Heart left ventricle (tissue), 16 donors: ENCODE measurements at regions not wholly inside any gene's neighbourhood (a gene's known extent, or its start where the extent isn't known, plus 50 kb on each side); places are given as distances from the start of the nearest gene placed in this dataset.

Experiments
- ATAC-seq, 4 donors: fragments of 200-7000 bp; cut with Tn5 transposase; one replicate each; pipeline ENCODE4 v1.9.1; 2020 to 2022; ENCODE audit warnings: moderate library complexity in 4 of 4, mild to moderate bottlenecking in 3 of 4, moderate number of reproducible peaks in 1 of 4
- DNase-seq, 5 donors: peaks; one replicate each; pipeline ENCODE4 v3.0.0-alpha.2; 2020
- H3K27ac ChIP-seq, 12 donors: fragments of 200-600 bp; sonication (generic) in 4 of 12; one replicate each; pipeline versions ENCODE4 v1.5.0 to v1.8.0; 2016 to 2022; ENCODE audit warnings: mild to moderate bottlenecking in 2 of 12
- H3K27me3 ChIP-seq, 9 donors: fragments of 200-600 bp; sonication (generic) in 2 of 9; one replicate each; pipeline versions ENCODE4 v1.5.1 to v1.8.0; 2016 to 2022; ENCODE audit warnings: mild to moderate bottlenecking in 3 of 9
- H3K36me3 ChIP-seq, 9 donors: fragments of 200-600 bp; sonication (generic) in 2 of 9; one replicate each; pipeline versions ENCODE4 v1.5.0 to v1.8.0; 2018 to 2022; ENCODE audit warnings: mild to moderate bottlenecking in 2 of 9
- H3K4me1 ChIP-seq, 12 donors: fragments of 200-600 bp; sonication (generic) in 4 of 12; one replicate each; pipeline versions ENCODE4 v1.5.0 to v1.8.0; 2016 to 2022; ENCODE audit warnings: mild to moderate bottlenecking in 3 of 12
- H3K4me3 ChIP-seq, 12 donors: fragments of 200-600 bp; sonication (generic) in 4 of 12; one replicate each; pipeline versions ENCODE4 v1.5.0 to v1.8.0; 2017 to 2022; ENCODE audit warnings: mild to moderate bottlenecking in 9 of 12, moderate library complexity in 4 of 12
- H3K9me3 ChIP-seq, 12 donors: fragments of 200-600 bp; sonication (generic) in 4 of 12; one replicate each; pipeline versions ENCODE4 v1.5.0 to v1.8.0; 2016 to 2022; ENCODE audit warnings: mild to moderate bottlenecking in 1 of 12
- POLR2A ChIP-seq, 2 donors: fragments of 450-650 bp; IDR thresholded peaks; one replicate each; pipeline ENCODE4 v1.6.1; 2017; ENCODE audit warnings: antibody characterized with exemption in 2 of 2, mild to moderate bottlenecking in 2 of 2, moderate library complexity in 2 of 2
- WGBS, 4 donors: extraction: QIAGEN DNeasy Blood & Tissue Kit in 2 of 4; methylation state at CpG; one replicate each; pipeline versions ENCODE4 v1.1.5 to v1.1.7; 2013 to 2018; 5-methylcytosine and 5-hydroxymethylcytosine counted together
- intact Hi-C, 10 donors: fragments of 100-400 bp; cut with DNase I; formaldehyde crosslinking; loops; one replicate each; pipeline versions ENCODE4 v1.11.1 to v1.14.2; 2022
- TF ChIP-seq, protein P1 (sequence below), 12 donors: fragments of 200-600 bp; sonication (generic) in 4 of 12; IDR thresholded peaks; one replicate each; pipeline versions ENCODE4 v1.5.0 to v1.8.0; 2018 to 2022; ENCODE audit warnings: antibody characterized with exemption in 12 of 12, mild to moderate bottlenecking in 5 of 12
- donor health status: ischemic (EF 13 %, LVEDD 7.1; RV severe dilation, severe dysfunction).
- donor health status: healthy with polysubstance abuse.
- donor health status: DM: no; HTN: yes; CAD: no.
- donor health status: DM: no; HTN: no; CAD: no.
- donor health status: ischemic (EF 25% LVEDD 6.9; RV normal size, moderate dysfunction).
- donor health status: ischemic (EF 25% LVEDD 5.7; RV mildly dilated, moderate dysfunction).
- donor health status: healthy.
- donor health status: DM: yes; HTN: yes; CAD: no.
- donor health status: ischemic (EF 35%, LVEDD 5.7; RV mildly dilated, moderate dysfunction).
- donor health status: nonischemic (EF 11% LVEDD 7.7; RV severe dilation, severe dysfunction).
- donor health status: DM: yes; HTN: yes; CAD: no.
- donor health status: PGD.
- donor health status: ischemic (EF 29% LVEDD 5.4; RV normal size, mild dysfunction).
- donor health status: nonischemic (EF 23%, LVEDD 6.1; RV moderate dilation, normal function).

DNA sequence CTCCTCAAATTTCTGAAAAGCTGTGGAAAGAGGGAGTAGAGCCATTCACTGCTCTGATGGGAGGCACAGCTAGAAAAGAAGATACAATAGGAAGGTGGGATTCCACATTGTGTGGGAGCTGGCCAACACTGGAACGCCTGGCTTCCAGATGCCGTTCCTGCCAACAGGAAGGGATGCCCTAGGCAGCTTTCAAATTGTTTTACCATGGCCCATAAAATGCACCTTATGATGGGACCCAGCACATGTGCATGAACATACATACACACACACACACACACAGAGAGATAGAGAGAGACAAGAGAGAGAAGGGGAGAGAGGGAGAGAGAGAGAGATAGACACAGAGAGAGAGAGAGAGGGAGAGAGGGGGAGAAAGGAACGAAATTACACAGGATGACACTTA, 86.1 kb upstream of the BZW1 start:
- Histone ChIP-seq H3K4me1 (peaks cover 0 to 2% (median 0%) of the 10 kb centered on the region in 12 donors), H3K27me3 (peaks cover 0 to 22% (median 0%) of the 10 kb centered on the region in 9 donors), H3K36me3 (no peaks in the 10 kb centered on the region), H3K27ac (no peak overlapping the region), H3K9me3 (peaks cover 0 to 7% (median 0%) of the 10 kb centered on the region in 12 donors), H3K4me3 (no peak overlapping the region)
- ATAC-seq, result no peak
- no peak for TF ChIP-seq POLR2A (IDR thresholded peaks at IDR 0.05)
- TF ChIP-seq, protein P1, sequence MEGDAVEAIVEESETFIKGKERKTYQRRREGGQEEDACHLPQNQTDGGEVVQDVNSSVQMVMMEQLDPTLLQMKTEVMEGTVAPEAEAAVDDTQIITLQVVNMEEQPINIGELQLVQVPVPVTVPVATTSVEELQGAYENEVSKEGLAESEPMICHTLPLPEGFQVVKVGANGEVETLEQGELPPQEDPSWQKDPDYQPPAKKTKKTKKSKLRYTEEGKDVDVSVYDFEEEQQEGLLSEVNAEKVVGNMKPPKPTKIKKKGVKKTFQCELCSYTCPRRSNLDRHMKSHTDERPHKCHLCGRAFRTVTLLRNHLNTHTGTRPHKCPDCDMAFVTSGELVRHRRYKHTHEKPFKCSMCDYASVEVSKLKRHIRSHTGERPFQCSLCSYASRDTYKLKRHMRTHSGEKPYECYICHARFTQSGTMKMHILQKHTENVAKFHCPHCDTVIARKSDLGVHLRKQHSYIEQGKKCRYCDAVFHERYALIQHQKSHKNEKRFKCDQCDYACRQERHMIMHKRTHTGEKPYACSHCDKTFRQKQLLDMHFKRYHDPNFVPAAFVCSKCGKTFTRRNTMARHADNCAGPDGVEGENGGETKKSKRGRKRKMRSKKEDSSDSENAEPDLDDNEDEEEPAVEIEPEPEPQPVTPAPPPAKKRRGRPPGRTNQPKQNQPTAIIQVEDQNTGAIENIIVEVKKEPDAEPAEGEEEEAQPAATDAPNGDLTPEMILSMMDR (IDR thresholded peaks at IDR 0.05), result no peak
- intact Hi-C loops, result no loop called here
- WGBS, 4 donors, result 34 to 48% (median 39%) methylated on average over 3 of the region's 3 CpGs
- no peak for DNase-seq

DNA sequence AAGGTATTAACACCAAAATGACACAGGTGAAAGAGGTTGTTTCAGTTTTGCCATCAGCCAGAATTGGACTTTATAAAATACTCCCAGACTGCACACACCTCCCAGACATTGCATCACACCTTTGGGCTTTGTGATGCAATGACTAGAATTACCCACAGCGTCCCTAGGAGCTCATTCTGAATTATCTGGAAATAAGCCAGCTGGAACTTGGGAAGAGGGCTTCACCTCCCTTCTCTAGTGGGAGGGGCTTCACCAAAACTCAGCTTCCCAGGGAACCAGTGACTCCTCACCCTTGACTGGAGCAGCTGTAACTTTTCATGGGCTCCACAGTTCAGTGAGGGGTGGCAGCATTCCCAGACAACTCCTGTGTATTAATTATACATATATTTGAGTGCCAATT, 83.1 kb upstream of the BZW1 start:
- no peaks in the 10 kb centered on the region for H3K36me3 ChIP-seq
- ATAC-seq, result peak in 2 of 4 donors; percentile 86 to 90
- H3K4me3 ChIP-seq, result no peak overlapping the region
- H3K27ac ChIP-seq, result no peak overlapping the region
- DNase-seq, result peak in 2 of 5 donors; percentile 39 to 40
- intact Hi-C loops, result no loop called here
- 32 to 55% (median 36%) methylated on average over 1 of the region's 1 CpG for WGBS, 4 donors
- H3K9me3 ChIP-seq, result no peaks in the 10 kb centered on the region
- TF ChIP-seq, protein P1 (IDR thresholded peaks at IDR 0.05), result no peak
- TF ChIP-seq POLR2A (IDR thresholded peaks at IDR 0.05), result no peak
- H3K27me3 ChIP-seq, result peaks cover 0 to 27% (median 0%) of the 10 kb centered on the region in 9 donors
- peaks cover 0 to 2% (median 0%) of the 10 kb centered on the region in 12 donors for H3K4me1 ChIP-seq

DNA sequence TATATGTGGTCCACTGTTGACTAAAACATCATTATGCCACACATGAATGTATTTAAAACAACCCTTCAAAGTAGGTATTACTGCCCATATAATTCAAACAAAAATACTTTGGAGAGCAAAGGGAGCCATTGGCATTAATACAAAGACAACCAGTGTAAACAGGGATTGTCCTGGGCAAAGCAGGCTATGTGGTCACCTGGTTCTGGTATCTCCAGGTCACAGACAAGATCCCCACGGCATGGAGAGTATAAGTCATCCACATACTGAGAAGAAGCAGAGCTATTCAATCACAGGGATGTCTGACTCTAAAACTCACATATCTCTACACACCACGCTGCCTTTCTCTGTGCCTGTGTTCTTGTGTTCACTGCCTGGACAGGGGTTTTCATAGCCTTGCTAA, 81.4 kb upstream of the BZW1 start:
- Histone ChIP-seq H3K27me3 (peaks cover 0 to 16% (median 0%) of the 10 kb centered on the region in 9 donors), H3K36me3 (no peaks in the 10 kb centered on the region), H3K27ac (no peak overlapping the region), H3K4me1 (peaks cover 0 to 2% (median 0%) of the 10 kb centered on the region in 12 donors), H3K4me3 (no peak overlapping the region), H3K9me3 (no peaks in the 10 kb centered on the region)
- ATAC-seq (no peak), DNase-seq (no peak)
- TF ChIP-seq, protein P1 (IDR thresholded peaks at IDR 0.05), result no peak
- no peak for TF ChIP-seq POLR2A (IDR thresholded peaks at IDR 0.05)
- WGBS, 4 donors, result 59 to 70% (median 67%) methylated on average over 2 of the region's 2 CpGs
- intact Hi-C loops, result no loop called here

DNA sequence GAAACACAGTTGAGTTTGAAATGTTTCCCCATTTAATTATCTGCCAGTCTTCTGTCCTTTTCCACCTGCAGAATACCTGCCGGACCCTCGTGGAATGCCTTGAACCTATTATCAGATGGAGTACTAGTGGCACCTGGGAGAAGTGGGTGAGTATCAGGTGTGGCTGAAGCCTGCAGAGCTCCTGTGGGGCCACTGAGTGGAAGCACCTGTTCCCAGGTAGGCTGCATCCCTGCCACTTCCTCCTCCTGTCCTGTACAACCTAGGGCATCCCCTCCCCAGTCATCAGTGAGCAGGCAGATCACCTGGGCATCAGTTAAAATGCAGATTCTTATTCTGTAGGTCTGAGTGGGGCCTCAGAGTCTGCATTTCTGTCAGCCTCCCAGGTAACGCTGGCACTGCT, 80.8 kb upstream of the BZW1 start:
- peaks cover 0 to 16% (median 0%) of the 10 kb centered on the region in 9 donors for H3K27me3 ChIP-seq
- no peaks in the 10 kb centered on the region for H3K36me3 ChIP-seq
- no peaks in the 10 kb centered on the region for H3K9me3 ChIP-seq
- ATAC-seq (no peak), DNase-seq (no peak)
- H3K27ac ChIP-seq, result no peak overlapping the region
- TF ChIP-seq POLR2A (IDR thresholded peaks at IDR 0.05), result no peak
- TF ChIP-seq, protein P1 (IDR thresholded peaks at IDR 0.05), result no peak
- WGBS, 4 donors, result 84 to 94% (median 89%) methylated on average over 3 of the region's 3 CpGs
- H3K4me3 ChIP-seq, result no peak overlapping the region
- intact Hi-C loops, result no loop called here
- peaks cover 0 to 4% (median 0%) of the 10 kb centered on the region in 12 donors for H3K4me1 ChIP-seq
